SK-N-SH (cell line): ENCODE measurements at regions not wholly inside any gene's neighbourhood (a gene's known extent, or its start where the extent isn't known, plus 50 kb on each side); places are given as distances from the start of the nearest gene placed in this dataset.

Experiments
- CTCF ChIA-PET: fragments of 300-600, 350-600 bp; formaldehyde crosslinking; extraction: SDS; loops from one replicate; lab custom pipeline; 2021; lab: Yijun Ruan, JAX
- POLR2A ChIA-PET: fragments of 350-600 bp; sonication (Branson Sonifier 250); formaldehyde crosslinking; extraction: SDS; loops from one replicate; lab custom pipeline; 2020; ENCODE audit warnings: antibody characterized with exemption, inconsistent platforms; lab: Yijun Ruan, JAX
- DNase-seq: peaks from one replicate; pipeline ENCODE4 v3.0.0; 2012
- H2AFZ ChIP-seq: fragments of 200-600 bp; sonication (generic); 2 replicates; pipeline ENCODE4 v1.8.1; 2016; ENCODE audit warnings: antibody characterized with exemption, mild to moderate bottlenecking, low read depth
- H3F3A ChIP-seq: fragments of 200-600 bp; sonication (generic); replicated peaks from 2 replicates; pipeline ENCODE3; 2016; ENCODE audit warnings: antibody characterized with exemption, mild to moderate bottlenecking; ENCODE audit not compliant: insufficient read depth
- H3K27ac ChIP-seq, 2 experiments: fragments of 200-500 bp in 1 of 2; fragments of 200-600 bp in 1 of 2; sonication (Bioruptor generic) in 1 of 2; sonication (generic), shearing (Covaris generic) in 1 of 2; 2 replicates each; pipeline versions ENCODE4 v1.5.1 to v1.6.1; 2014 to 2016; ENCODE audit warnings: low read depth in 2 of 2, inconsistent platforms in 1 of 2, low read length in 1 of 2, mild to moderate bottlenecking in 1 of 2, mixed read lengths in 1 of 2
- H3K27me3 ChIP-seq: fragments of 200-600 bp; sonication (generic), shearing (Covaris generic); 2 replicates; pipeline ENCODE4 v1.6.1; 2016; ENCODE audit warnings: mixed run types; ENCODE audit not compliant: insufficient read depth
- H3K36me3 ChIP-seq, 2 experiments: fragments of 200-500 bp in 1 of 2; fragments of 200-600 bp in 1 of 2; sonication (Bioruptor generic) in 1 of 2; sonication (generic) in 1 of 2; replicated peaks in 1 of 2; 2 replicates each; pipeline versions ENCODE3 to v1.5.1; 2014 to 2016; ENCODE audit warnings: low read length in 1 of 2, mild to moderate bottlenecking in 1 of 2; ENCODE audit not compliant: insufficient read depth in 2 of 2, control insufficient read depth in 1 of 2
- H3K4me1 ChIP-seq, 2 experiments: fragments of 200-500 bp in 1 of 2; fragments of 200-600 bp in 1 of 2; sonication (Bioruptor generic) in 1 of 2; sonication (generic), shearing (Covaris generic) in 1 of 2; 2 replicates each; pipeline versions ENCODE4 v1.5.1 to v1.6.1; 2014 to 2016; ENCODE audit warnings: low read depth in 1 of 2, low read length in 1 of 2, mixed run types in 1 of 2; ENCODE audit not compliant: insufficient read depth in 2 of 2, control insufficient read depth in 1 of 2
- H3K4me2 ChIP-seq: fragments of 200-600 bp; sonication (generic), shearing (Covaris generic); 2 replicates; pipeline ENCODE4 v1.6.1; 2017; ENCODE audit warnings: mixed run types
- H3K4me3 ChIP-seq, 2 experiments: fragments of 200-500 bp in 1 of 2; fragments of 200-600 bp in 1 of 2; sonication (Bioruptor generic) in 1 of 2; sonication (generic), shearing (Covaris generic) in 1 of 2; 2 replicates each; pipeline versions ENCODE4 v1.5.1 to v1.8.1; 2014 to 2016; ENCODE audit warnings: low read depth in 2 of 2, inconsistent platforms in 1 of 2, low read length in 1 of 2, mild to moderate bottlenecking in 1 of 2, mixed read lengths in 1 of 2, moderate library complexity in 1 of 2
- H3K79me2 ChIP-seq: fragments of 200-600 bp; sonication (generic); 2 replicates; pipeline ENCODE4 v1.8.1; 2017; ENCODE audit warnings: mild to moderate bottlenecking; ENCODE audit not compliant: insufficient read depth
- H3K9ac ChIP-seq: fragments of 200-600 bp; sonication (generic); 2 replicates; pipeline ENCODE4 v1.6.1; 2017; ENCODE audit warnings: mixed run types
- H3K9me2 ChIP-seq: fragments of 200-600 bp; sonication (generic); 2 replicates; pipeline ENCODE4 v1.6.1; 2017; ENCODE audit warnings: mixed run types
- H3K9me3 ChIP-seq: fragments of 200-600 bp; sonication (generic); 2 replicates; pipeline ENCODE4 v1.6.1; 2017; ENCODE audit warnings: mixed run types, mild to moderate bottlenecking, moderate library complexity
- H4K20me1 ChIP-seq: fragments of 200-600 bp; sonication (generic); 2 replicates; pipeline ENCODE4 v1.6.1; 2017; ENCODE audit warnings: mild to moderate bottlenecking, mixed run types; ENCODE audit not compliant: insufficient read depth
- CTCF ChIP-seq: fragments of 200-600 bp; sonication (generic); IDR thresholded peaks from 2 replicates; pipeline ENCODE4 v1.6.1; 2017; ENCODE audit warnings: antibody characterized with exemption, mild to moderate bottlenecking, moderate library complexity
- ELF1 ChIP-seq: IDR thresholded peaks from 2 replicates; pipeline ENCODE4 v1.4.0; 2012
- EP300 ChIP-seq, 2 experiments: IDR thresholded peaks; 2 replicates each; pipeline versions ENCODE4 v1.4.0 to v1.6.1; 2012; ENCODE audit warnings: borderline replicate concordance in 1 of 2, low read depth in 1 of 2, low read length in 1 of 2
- EZH2phosphoT487 ChIP-seq: fragments of 200-600 bp; sonication (generic); IDR thresholded peaks from 2 replicates; pipeline ENCODE4 v1.6.1; 2017; ENCODE audit warnings: low read depth, mixed run types, mild to moderate bottlenecking, antibody characterized with exemption, moderate library complexity, borderline replicate concordance
- FOSL2 ChIP-seq: IDR thresholded peaks from 2 replicates; pipeline ENCODE4 v1.4.0; 2012; ENCODE audit warnings: low read depth, mild to moderate bottlenecking, moderate library complexity, borderline replicate concordance
- GABPA ChIP-seq: IDR thresholded peaks from 2 replicates; pipeline ENCODE4 v1.4.0; 2012; ENCODE audit warnings: low read depth, mild to moderate bottlenecking
- GATA2 ChIP-seq: sonication (generic); formaldehyde crosslinking; IDR thresholded peaks from 2 replicates; pipeline ENCODE4 v1.5.0; 2020; ENCODE audit warnings: mild to moderate bottlenecking, missing genetic modification reagents
- IRF3 ChIP-seq: fragments of 150-350 bp; IDR thresholded peaks from 2 replicates; pipeline ENCODE4 v1.6.1; 2016; ENCODE audit warnings: mild to moderate bottlenecking, low read depth, low read length
- JUND ChIP-seq: IDR thresholded peaks from 2 replicates; pipeline ENCODE4 v1.4.0; 2012
- MAX ChIP-seq: IDR thresholded peaks from 2 replicates; pipeline ENCODE4 v1.4.0; 2012; ENCODE audit warnings: low read depth
- MXI1 ChIP-seq: IDR thresholded peaks from 2 replicates; pipeline ENCODE4 v1.6.1; 2012; ENCODE audit warnings: mild to moderate bottlenecking, low read depth, low read length, improper control_type of control experiment
- NFIC ChIP-seq: IDR thresholded peaks from 2 replicates; pipeline ENCODE4 v1.4.0; 2012; ENCODE audit warnings: borderline replicate concordance
- PBX3 ChIP-seq: IDR thresholded peaks from 2 replicates; pipeline ENCODE4; 2012
- RAD21 ChIP-seq: IDR thresholded peaks from 2 replicates; pipeline ENCODE4 v1.6.1; 2012; ENCODE audit warnings: mild to moderate bottlenecking, low read length
- RXRA ChIP-seq: IDR thresholded peaks from 2 replicates; pipeline ENCODE4 v1.4.0; 2012; ENCODE audit warnings: low read depth, mild to moderate bottlenecking, borderline replicate concordance
- SIN3A ChIP-seq: IDR thresholded peaks from 2 replicates; pipeline ENCODE4 v1.6.1; 2012; ENCODE audit warnings: low read depth, mild to moderate bottlenecking, low read length, moderate library complexity, borderline replicate concordance
- SMC3 ChIP-seq: IDR thresholded peaks from 2 replicates; pipeline ENCODE4 v1.6.1; 2012; ENCODE audit warnings: low read depth, low read length, improper control_type of control experiment
- TAF1 ChIP-seq: IDR thresholded peaks from 2 replicates; pipeline ENCODE4 v1.6.1; 2012; ENCODE audit warnings: low read depth, mild to moderate bottlenecking, low read length, moderate library complexity, borderline replicate concordance
- ZBTB33 ChIP-seq: IDR thresholded peaks from 2 replicates; pipeline ENCODE4 v1.4.0; 2012; ENCODE audit warnings: low read depth, borderline replicate concordance
- WGBS: methylation state at CpG from one replicate; pipeline ENCODE4 v1.1.6; 2017; ENCODE audit warnings: low lambda C conversion rate; 5-methylcytosine and 5-hydroxymethylcytosine counted together

- Histone ChIP-seq H3K36me3 (no peaks in the 10 kb centered on the region), H3K27me3 (no peaks in the 10 kb centered on the region), H3K4me3 (no peak overlapping the region), H2AFZ (no peak overlapping the region), H3F3A (no peaks in the 10 kb centered on the region), H4K20me1 (no peaks in the 10 kb centered on the region), H3K9ac (no peak overlapping the region), H3K79me2 (no peaks in the 10 kb centered on the region), H3K9me3 (no peaks in the 10 kb centered on the region), H3K27ac (no peak overlapping the region), H3K4me2 (no peak overlapping the region), H3K9me2 (no peaks in the 10 kb centered on the region)
- POLR2A ChIA-PET: no interaction called here
- WGBS: 22% methylated on average over 2 of the region's 2 CpGs
- CTCF ChIA-PET: no interaction called here
- TF ChIP-seq EP300 (IDR thresholded peaks at IDR 0.05; ENCODE audit: borderline replicate concordance in 1 of 2, low read depth in 1 of 2, low read length in 1 of 2): no peak
- no peak for TF ChIP-seq MXI1
- TF ChIP-seq SMC3: no peak
- TF ChIP-seq MAX: no peak
- TF ChIP-seq EZH2phosphoT487: no peak
- no peak for TF ChIP-seq CTCF
- no peak for TF ChIP-seq NFIC
- no peak for TF ChIP-seq RAD21
- no peak for TF ChIP-seq FOSL2
- no peak for TF ChIP-seq SIN3A
- no peak for TF ChIP-seq ZBTB33
- no peak for TF ChIP-seq GABPA
- TF ChIP-seq GATA2 (CRISPR knock-in tag): no peak
- TF ChIP-seq TAF1: no peak
- TF ChIP-seq PBX3: no peak
- TF ChIP-seq ELF1: no peak
- no peak for TF ChIP-seq JUND
- TF ChIP-seq IRF3: no peak
- TF ChIP-seq RXRA: no peak
- TF ChIP-seq, all 33 proteins: peak for 0
- no peak for DNase-seq
- H3K4me1 ChIP-seq: no peaks in the 10 kb centered on the region
Observed at GRCh38 chr12:60803147-60803546, 1207.3 kb downstream of the SLC16A7 start.
